ENCODE measurements at regions not wholly inside any gene's neighbourhood (a gene's known extent, or its start where the extent isn't known, plus 50 kb on each side); places are given as distances from the start of the nearest gene placed in this dataset.

GRCh38 chr2:83915381-83915780 is 543.7 kb downstream of the SUCLG1 start:
- TF ChIP-seq, protein P1, sequence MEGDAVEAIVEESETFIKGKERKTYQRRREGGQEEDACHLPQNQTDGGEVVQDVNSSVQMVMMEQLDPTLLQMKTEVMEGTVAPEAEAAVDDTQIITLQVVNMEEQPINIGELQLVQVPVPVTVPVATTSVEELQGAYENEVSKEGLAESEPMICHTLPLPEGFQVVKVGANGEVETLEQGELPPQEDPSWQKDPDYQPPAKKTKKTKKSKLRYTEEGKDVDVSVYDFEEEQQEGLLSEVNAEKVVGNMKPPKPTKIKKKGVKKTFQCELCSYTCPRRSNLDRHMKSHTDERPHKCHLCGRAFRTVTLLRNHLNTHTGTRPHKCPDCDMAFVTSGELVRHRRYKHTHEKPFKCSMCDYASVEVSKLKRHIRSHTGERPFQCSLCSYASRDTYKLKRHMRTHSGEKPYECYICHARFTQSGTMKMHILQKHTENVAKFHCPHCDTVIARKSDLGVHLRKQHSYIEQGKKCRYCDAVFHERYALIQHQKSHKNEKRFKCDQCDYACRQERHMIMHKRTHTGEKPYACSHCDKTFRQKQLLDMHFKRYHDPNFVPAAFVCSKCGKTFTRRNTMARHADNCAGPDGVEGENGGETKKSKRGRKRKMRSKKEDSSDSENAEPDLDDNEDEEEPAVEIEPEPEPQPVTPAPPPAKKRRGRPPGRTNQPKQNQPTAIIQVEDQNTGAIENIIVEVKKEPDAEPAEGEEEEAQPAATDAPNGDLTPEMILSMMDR (IDR thresholded peaks at IDR 0.05): no peak
- TF ChIP-seq POLR2A (IDR thresholded peaks at IDR 0.05) (no peak), POLR2AphosphoS5 (IDR thresholded peaks at IDR 0.05) (no peak), EP300 (IDR thresholded peaks at IDR 0.05) (no peak)

Measured in upper lobe of left lung (tissue), 4 donors.